Subcutaneous abdominal adipose tissue (tissue), 5 donors: ENCODE measurements at regions not wholly inside any gene's neighbourhood (a gene's known extent, or its start where the extent isn't known, plus 50 kb on each side); places are given as distances from the start of the nearest gene placed in this dataset.
"Not testable (repeated sequence)": the region's sequence is repeated elsewhere in the genome, so short reads cannot be mapped to it uniquely, and the experiment has no call there.

Experiments used
- H3K27ac ChIP-seq: one replicate; pipeline ENCODE4 v1.7.0; 2013; ENCODE audit warnings: low read depth, mild to moderate bottlenecking, inconsistent platforms, low read length, moderate library complexity
- H3K27me3 ChIP-seq, 5 donors: one replicate each; pipeline ENCODE4 v1.7.0; 2013; ENCODE audit warnings: low read length in 5 of 5, inconsistent platforms in 1 of 5; ENCODE audit not compliant: control insufficient read depth in 5 of 5, insufficient read depth in 4 of 5
- H3K36me3 ChIP-seq, 5 donors: one replicate each; pipeline ENCODE4 v1.7.0; 2013; ENCODE audit warnings: low read length in 5 of 5; ENCODE audit not compliant: control insufficient read depth in 5 of 5, insufficient read depth in 5 of 5
- H3K4me1 ChIP-seq, 5 donors: one replicate each; pipeline ENCODE4 v1.7.0; 2013; ENCODE audit warnings: low read length in 5 of 5, mild to moderate bottlenecking in 3 of 5, moderate library complexity in 1 of 5; ENCODE audit not compliant: control insufficient read depth in 5 of 5, insufficient read depth in 5 of 5
- H3K4me3 ChIP-seq, 5 donors: one replicate each; pipeline ENCODE4 v1.7.0; 2013; ENCODE audit warnings: low read length in 5 of 5, low read depth in 1 of 5
- H3K9ac ChIP-seq, 5 donors: one replicate each; pipeline ENCODE4 v1.7.0; 2013; ENCODE audit warnings: low read length in 5 of 5, mild to moderate bottlenecking in 4 of 5, moderate library complexity in 3 of 5
- H3K9me3 ChIP-seq, 5 donors: one replicate each; pipeline ENCODE4 v1.7.0; 2013; ENCODE audit warnings: low read length in 5 of 5; ENCODE audit not compliant: control insufficient read depth in 5 of 5
- donor health status: healthy.
- donor health status: healthy.
- donor health status: healthy.
- donor health status: healthy.
- donor health status: healthy.

GRCh38 chr14:42499137-42499536, 892.5 kb downstream of the LRFN5 start:
- Histone ChIP-seq H3K27me3 (no peaks in the 10 kb centered on the region), H3K36me3 (no peaks in the 10 kb centered on the region), H3K4me1 (no peaks in the 10 kb centered on the region), H3K4me3 (no peak overlapping the region), H3K9me3 (peaks cover 0 to 2% (median 0%) of the 10 kb centered on the region in 5 donors), H3K27ac (no peak overlapping the region), H3K9ac (no peak overlapping the region)

DNA sequence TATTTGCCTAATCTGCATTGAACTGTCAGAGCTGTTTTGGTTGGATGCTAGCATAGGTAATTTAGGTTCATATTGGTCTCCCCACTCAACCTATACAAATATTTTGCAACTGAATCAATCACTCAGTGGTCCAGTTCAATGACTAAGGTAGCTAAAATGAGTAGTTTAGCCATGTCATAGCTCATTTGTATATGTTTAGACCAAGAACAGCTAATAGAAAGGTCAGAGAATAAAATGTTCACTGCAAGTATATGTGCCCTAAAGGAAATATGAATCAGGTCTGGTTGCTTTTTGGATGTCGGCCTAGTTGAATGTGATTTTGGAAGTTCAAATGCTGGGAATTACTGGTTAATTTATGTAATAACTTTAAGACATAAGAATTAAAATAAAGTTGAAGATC, 883.9 kb downstream of the LRFN5 start:
- no peaks in the 10 kb centered on the region for H3K27me3 ChIP-seq
- H3K4me1 ChIP-seq: no peaks in the 10 kb centered on the region
- H3K36me3 ChIP-seq: no peaks in the 10 kb centered on the region
- no peak overlapping the region for H3K27ac ChIP-seq
- no peak overlapping the region for H3K9ac ChIP-seq
- no peaks in the 10 kb centered on the region for H3K9me3 ChIP-seq
- H3K4me3 ChIP-seq: no peak overlapping the region

GRCh38 chr14:42488965-42489364, 882.3 kb downstream of the LRFN5 start:
- Histone ChIP-seq H3K36me3 (no peaks in the 10 kb centered on the region), H3K4me3 (no peak overlapping the region), H3K27ac (no peak overlapping the region), H3K9ac (no peak overlapping the region), H3K9me3 (no peaks in the 10 kb centered on the region), H3K27me3 (no peaks in the 10 kb centered on the region), H3K4me1 (no peaks in the 10 kb centered on the region)

- H3K4me1 ChIP-seq, H3K27ac ChIP-seq, H3K9ac ChIP-seq, H3K4me3 ChIP-seq, H3K27me3 ChIP-seq, H3K9me3 ChIP-seq, H3K36me3 ChIP-seq: not testable (repeated sequence)
Measured at GRCh38 chr14:42482345-42482971, 875.8 kb downstream of the LRFN5 start.

DNA sequence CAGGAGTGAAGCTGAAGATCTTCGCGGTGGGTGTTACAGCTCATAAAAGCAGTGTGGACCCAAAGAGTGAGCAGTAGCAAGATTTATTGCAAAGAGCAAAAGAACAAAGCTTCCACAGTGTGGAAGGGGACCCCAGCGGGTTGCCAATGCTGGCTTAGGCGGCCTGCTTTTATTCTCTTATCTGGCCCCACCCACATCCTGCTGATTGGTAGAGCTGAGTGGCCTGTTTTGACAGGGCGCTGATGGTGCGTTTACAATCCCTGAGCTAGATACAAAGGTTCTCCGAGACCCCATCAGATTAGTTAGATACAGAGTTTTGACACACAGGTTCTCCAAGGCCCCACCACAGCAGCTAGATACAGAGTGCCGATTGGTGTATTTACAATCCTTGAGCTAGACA, 875.0 kb downstream of the LRFN5 start:
- H3K27ac ChIP-seq, H3K4me3 ChIP-seq, H3K9me3 ChIP-seq, H3K36me3 ChIP-seq, H3K4me1 ChIP-seq, H3K9ac ChIP-seq, H3K27me3 ChIP-seq: not testable (repeated sequence)

DNA sequence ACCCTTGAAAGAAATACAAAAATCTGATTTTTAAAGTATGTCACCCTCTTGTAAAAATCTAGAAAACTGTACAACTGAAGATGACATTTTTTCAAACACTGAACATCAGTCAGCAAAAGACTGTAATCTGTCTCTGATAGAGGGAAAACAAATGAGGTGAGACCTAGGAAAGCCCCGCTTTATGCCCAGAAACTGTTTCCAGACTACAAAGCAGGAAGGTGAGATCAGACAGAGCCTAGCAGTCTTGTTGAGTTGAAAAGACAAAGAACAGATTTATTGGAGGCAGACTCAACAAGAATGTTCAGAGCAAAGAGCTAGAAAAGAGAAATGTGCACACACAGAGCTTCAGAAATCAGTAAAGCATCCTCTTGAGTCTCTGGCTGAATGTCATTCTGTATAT, 873.6 kb downstream of the LRFN5 start:
- Histone ChIP-seq H3K27me3 (no peaks in the 10 kb centered on the region), H3K9ac (no peak overlapping the region), H3K4me3 (no peak overlapping the region), H3K9me3 (no peaks in the 10 kb centered on the region), H3K27ac (no peak overlapping the region), H3K36me3 (no peaks in the 10 kb centered on the region), H3K4me1 (no peaks in the 10 kb centered on the region)

DNA sequence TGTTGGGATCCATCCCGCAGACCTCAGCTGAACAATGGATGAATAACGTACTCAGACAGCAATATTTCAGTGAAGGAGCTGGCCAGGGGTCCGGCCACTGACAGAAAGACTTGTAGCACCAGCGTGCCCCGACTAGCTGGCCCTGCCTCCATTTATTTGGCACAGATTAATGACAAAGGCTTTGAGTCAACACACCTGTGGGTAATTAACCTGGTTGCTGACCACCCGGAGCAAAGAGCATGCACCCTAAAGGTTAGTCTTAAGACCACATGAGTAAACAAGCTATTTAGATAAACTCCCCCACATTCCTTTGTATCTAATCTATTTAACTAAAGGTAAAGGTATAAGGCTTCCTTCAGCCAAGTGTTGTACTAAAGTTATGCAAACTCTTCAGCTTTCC, 868.6 kb downstream of the LRFN5 start:
- H3K9me3 ChIP-seq: no peaks in the 10 kb centered on the region
- no peaks in the 10 kb centered on the region for H3K4me1 ChIP-seq
- H3K27me3 ChIP-seq: no peaks in the 10 kb centered on the region
- H3K4me3 ChIP-seq: no peak overlapping the region
- H3K27ac ChIP-seq: no peak overlapping the region
- H3K36me3 ChIP-seq: no peaks in the 10 kb centered on the region
- H3K9ac ChIP-seq: no peak overlapping the region

GRCh38 chr14:42470427-42470719, 863.7 kb downstream of the LRFN5 start:
- H3K27me3 ChIP-seq: no peaks in the 10 kb centered on the region
- peaks cover 0 to 4% (median 0%) of the 10 kb centered on the region in 5 donors for H3K9me3 ChIP-seq
- H3K4me1 ChIP-seq: no peaks in the 10 kb centered on the region
- H3K4me3 ChIP-seq: no peak overlapping the region
- no peak overlapping the region for H3K9ac ChIP-seq
- no peaks in the 10 kb centered on the region for H3K36me3 ChIP-seq
- no peak overlapping the region for H3K27ac ChIP-seq

DNA sequence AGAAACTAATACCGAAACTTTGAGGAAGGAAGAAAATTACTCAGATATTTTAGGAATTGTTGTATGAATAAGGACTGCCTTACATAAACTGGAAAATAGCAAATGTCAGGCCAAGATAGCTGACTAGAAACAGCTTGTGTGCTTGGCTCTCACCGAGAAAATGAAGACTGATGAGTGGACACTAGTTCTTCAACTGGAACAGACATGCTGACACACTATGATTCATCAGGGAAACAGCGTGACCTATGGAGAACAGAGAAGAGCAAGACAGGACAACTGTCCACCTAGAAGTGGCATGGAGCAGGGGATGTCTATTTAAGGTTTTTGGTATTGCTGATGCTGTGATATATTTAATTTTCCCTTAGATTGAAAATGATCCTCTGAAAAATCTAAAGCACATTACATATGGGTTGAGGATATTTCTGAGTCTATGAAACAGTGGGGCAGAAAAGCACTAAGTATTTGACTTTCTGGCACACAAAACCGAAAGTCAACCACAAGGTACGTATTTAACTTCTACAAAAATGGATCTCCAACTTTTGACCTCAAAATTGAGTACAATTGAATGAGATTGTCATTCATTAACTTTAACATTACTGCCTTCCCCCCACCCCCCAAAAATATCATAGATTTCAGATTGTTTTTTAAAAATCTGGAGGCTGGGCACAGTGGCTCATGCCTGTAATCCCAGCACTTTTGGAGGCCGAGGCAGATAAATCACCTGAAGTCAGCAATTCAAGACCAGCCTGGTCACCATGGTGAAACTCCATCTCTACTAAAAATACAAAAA, 863.2 kb downstream of the LRFN5 start:
- no peaks in the 10 kb centered on the region for H3K4me1 ChIP-seq
- no peaks in the 10 kb centered on the region for H3K36me3 ChIP-seq
- H3K9me3 ChIP-seq: peaks cover 0 to 4% (median 0%) of the 10 kb centered on the region in 5 donors
- no peak overlapping the region for H3K27ac ChIP-seq
- H3K4me3 ChIP-seq: no peak overlapping the region
- H3K27me3 ChIP-seq: no peaks in the 10 kb centered on the region
- H3K9ac ChIP-seq: no peak overlapping the region

- no peak overlapping the region for H3K27ac ChIP-seq
- H3K36me3 ChIP-seq: no peaks in the 10 kb centered on the region
- peaks cover 0 to 2% (median 0%) of the 10 kb centered on the region in 5 donors for H3K9me3 ChIP-seq
Measured at GRCh38 chr14:42460673-42461072, 854.0 kb downstream of the LRFN5 start.

More at GRCh38 chr14:42460673-42461072, 854.0 kb downstream of the LRFN5 start:
- Histone ChIP-seq H3K9ac (no peak overlapping the region), H3K4me3 (no peak overlapping the region), H3K4me1 (no peaks in the 10 kb centered on the region), H3K27me3 (no peaks in the 10 kb centered on the region)
